ENCODE measurements at regions not wholly inside any gene's neighbourhood (a gene's known extent, or its start where the extent isn't known, plus 50 kb on each side); places are given as distances from the start of the nearest gene placed in this dataset.

DNA sequence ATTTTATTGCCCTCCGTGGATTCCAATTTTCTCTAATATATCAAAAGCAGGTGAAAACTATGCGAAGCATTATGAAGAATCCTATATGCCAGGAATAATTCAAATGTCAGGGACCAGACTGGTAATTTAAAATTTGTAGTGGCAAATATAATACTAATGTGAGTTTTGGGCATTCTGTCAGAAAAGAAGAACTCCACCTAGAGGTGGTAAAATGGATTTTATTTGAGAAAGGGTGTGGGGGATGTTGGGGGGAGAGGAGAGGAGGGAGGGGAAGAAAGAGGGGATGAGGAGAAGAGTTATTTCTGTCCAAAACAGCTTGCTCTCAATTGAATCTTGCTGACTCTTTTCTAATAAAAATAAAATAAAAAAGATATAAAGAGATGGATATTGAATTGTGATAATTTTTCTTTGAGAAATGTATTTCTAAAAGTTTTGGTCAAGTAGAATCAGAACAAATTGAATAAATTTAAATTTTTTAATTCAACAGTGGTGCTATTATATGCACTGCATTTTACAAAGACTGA lies 929.3 kb upstream of the SLITRK5 start (continued):
- TF ChIP-seq, protein P1, sequence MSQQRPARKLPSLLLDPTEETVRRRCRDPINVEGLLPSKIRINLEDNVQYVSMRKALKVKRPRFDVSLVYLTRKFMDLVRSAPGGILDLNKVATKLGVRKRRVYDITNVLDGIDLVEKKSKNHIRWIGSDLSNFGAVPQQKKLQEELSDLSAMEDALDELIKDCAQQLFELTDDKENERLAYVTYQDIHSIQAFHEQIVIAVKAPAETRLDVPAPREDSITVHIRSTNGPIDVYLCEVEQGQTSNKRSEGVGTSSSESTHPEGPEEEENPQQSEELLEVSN (IDR thresholded peaks at IDR 0.05; ENCODE audit: borderline replicate concordance, low read depth): no peak
- TF ChIP-seq FOSL2 (IDR thresholded peaks at IDR 0.05) (no peak), FOSL2 (CRISPR knock-in tag; IDR thresholded peaks at IDR 0.05) (no peak), ZSCAN20 (CRISPR knock-in tag; IDR thresholded peaks at IDR 0.05) (no peak), KDM5A (IDR thresholded peaks at IDR 0.05) (no peak), JUN (IDR thresholded peaks at IDR 0.05) (no peak), CEBPB (IDR thresholded peaks at IDR 0.05) (no peak), EP300 (IDR thresholded peaks at IDR 0.05) (no peak), BHLHE40 (IDR thresholded peaks at IDR 0.05; ENCODE audit: low read depth, low read length) (no peak), EHMT2 (IDR thresholded peaks at IDR 0.05; ENCODE audit: low read depth) (no peak), MYC (IDR thresholded peaks at IDR 0.05; ENCODE audit: borderline replicate concordance, low read length) (no peak)
- TF ChIP-seq, protein P2, sequence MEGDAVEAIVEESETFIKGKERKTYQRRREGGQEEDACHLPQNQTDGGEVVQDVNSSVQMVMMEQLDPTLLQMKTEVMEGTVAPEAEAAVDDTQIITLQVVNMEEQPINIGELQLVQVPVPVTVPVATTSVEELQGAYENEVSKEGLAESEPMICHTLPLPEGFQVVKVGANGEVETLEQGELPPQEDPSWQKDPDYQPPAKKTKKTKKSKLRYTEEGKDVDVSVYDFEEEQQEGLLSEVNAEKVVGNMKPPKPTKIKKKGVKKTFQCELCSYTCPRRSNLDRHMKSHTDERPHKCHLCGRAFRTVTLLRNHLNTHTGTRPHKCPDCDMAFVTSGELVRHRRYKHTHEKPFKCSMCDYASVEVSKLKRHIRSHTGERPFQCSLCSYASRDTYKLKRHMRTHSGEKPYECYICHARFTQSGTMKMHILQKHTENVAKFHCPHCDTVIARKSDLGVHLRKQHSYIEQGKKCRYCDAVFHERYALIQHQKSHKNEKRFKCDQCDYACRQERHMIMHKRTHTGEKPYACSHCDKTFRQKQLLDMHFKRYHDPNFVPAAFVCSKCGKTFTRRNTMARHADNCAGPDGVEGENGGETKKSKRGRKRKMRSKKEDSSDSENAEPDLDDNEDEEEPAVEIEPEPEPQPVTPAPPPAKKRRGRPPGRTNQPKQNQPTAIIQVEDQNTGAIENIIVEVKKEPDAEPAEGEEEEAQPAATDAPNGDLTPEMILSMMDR (IDR thresholded peaks at IDR 0.05): no peak
- TF ChIP-seq, protein P3, sequence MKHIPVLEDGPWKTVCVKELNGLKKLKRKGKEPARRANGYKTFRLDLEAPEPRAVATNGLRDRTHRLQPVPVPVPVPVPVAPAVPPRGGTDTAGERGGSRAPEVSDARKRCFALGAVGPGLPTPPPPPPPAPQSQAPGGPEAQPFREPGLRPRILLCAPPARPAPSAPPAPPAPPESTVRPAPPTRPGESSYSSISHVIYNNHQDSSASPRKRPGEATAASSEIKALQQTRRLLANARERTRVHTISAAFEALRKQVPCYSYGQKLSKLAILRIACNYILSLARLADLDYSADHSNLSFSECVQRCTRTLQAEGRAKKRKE (CRISPR knock-in tag; IDR thresholded peaks at IDR 0.05; ENCODE audit: low read depth): no peak

DNA sequence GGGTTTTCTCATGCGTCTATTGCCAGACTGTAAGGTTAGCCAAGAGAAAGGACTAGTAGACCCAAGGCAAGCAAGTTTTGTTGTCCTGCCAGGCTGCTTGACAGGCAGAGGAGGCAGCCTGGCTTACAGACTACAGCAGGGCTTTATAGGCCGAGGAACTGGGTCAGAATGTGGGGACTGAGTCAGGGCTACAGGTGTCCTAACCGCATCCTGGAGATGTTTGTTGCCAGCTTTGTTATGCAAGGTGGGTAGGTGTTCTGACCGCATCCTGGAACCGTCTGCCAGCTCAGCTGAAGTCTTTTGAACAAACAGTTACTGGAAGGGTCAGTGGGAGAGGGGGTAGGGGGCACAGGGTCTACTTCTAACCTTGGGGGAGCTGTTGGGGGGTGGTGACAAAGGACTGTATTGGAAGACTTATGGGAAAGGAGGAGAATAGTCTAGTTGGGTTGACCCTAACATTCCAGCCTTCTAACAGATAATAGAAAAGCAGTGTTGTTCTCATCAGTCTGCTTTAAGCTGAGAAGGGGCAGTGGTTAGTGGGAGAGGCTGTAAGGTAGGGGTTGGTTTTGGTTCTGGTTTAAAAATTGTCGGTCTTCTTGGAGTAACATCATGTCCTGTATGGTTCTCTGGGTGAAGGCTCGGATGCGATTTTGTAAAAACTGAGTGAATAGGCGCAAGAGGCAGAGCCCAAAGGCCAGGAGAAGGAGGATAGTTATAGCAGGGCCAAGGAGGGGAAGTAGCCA lies 913.8 kb upstream of the SLITRK5 start:
- Histone ChIP-seq H3K4me2 (no peak overlapping the region), H3K4me3 (no peak overlapping the region), H3K9me3 (no peaks in the 10 kb centered on the region), H3K4me1 (no peaks in the 10 kb centered on the region), H3K27ac (no peak overlapping the region)
- ATAC-seq: no peak
- 50% methylated on average over 8 of the region's 9 CpGs for WGBS (ENCODE audit: missing lambda C conversion rate)
- TF ChIP-seq ZC3H11A (IDR thresholded peaks at IDR 0.05) (no peak), RCOR1 (IDR thresholded peaks at IDR 0.05; ENCODE audit: low read depth, low read length) (no peak), CEBPB (IDR thresholded peaks at IDR 0.05) (no peak), RNF2 (IDR thresholded peaks at IDR 0.05; ENCODE audit: borderline replicate concordance, low read depth) (no peak), HOXB13 (CRISPR knock-in tag; IDR thresholded peaks at IDR 0.05; ENCODE audit: low read depth) (no peak), EP300 (IDR thresholded peaks at IDR 0.05) (no peak), JUN (IDR thresholded peaks at IDR 0.05) (no peak), JUNB (IDR thresholded peaks at IDR 0.05) (no peak)
- TF ChIP-seq, protein P4, sequence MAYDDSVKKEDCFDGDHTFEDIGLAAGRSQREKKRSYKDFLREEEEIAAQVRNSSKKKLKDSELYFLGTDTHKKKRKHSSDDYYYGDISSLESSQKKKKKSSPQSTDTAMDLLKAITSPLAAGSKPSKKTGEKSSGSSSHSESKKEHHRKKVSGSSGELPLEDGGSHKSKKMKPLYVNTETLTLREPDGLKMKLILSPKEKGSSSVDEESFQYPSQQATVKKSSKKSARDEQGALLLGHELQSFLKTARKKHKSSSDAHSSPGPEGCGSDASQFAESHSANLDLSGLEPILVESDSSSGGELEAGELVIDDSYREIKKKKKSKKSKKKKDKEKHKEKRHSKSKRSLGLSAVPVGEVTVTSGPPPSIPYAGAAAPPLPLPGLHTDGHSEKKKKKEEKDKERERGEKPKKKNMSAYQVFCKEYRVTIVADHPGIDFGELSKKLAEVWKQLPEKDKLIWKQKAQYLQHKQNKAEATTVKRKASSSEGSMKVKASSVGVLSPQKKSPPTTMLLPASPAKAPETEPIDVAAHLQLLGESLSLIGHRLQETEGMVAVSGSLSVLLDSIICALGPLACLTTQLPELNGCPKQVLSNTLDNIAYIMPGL (CRISPR knock-in tag; IDR thresholded peaks at IDR 0.05; ENCODE audit: borderline replicate concordance): no peak
- CTCF ChIA-PET: no interaction called here
- DNase-seq (ENCODE audit: low read depth in 1 of 2, low spot score in 1 of 2): no peak
- POLR2A ChIA-PET: no interaction called here
- no peak for FAIRE-seq

DNA sequence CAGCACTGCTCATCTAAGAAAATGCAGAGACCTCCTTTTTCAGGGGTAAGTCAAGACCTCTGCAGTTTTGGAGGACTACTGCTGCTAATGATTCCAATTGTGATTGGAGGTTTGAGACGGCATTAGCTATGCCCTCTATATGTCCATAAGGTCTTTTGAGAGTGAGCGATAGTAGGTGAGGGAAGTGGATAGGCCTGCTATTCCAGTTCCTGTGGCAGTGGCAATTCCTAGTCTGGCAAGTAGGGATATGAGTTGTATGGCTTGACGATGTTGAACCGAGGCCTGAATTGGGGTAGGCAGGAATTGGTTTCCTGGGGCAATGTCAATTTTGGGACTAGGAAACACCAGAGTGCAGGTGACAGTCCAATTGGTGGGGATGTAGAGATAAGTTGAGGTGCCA lies 913.1 kb upstream of the SLITRK5 start:
- ATAC-seq: no peak
- no peak overlapping the region for H3K27ac ChIP-seq
- FAIRE-seq: no peak
- no peak for DNase-seq (ENCODE audit: low read depth in 1 of 2, low spot score in 1 of 2)
- 50% methylated on average over 3 of the region's 4 CpGs for WGBS (ENCODE audit: missing lambda C conversion rate)
- no peaks in the 10 kb centered on the region for H3K9me3 ChIP-seq
- no peaks in the 10 kb centered on the region for H3K4me1 ChIP-seq
- ChIA-PET POLR2A (no interaction called here), CTCF (no interaction called here)
- no peak overlapping the region for H3K4me3 ChIP-seq
- TF ChIP-seq RAD21 (conservative IDR thresholded peaks at IDR 0.05 in 1 of 2, IDR thresholded peaks at IDR 0.05 in 1 of 2) (no peak), CBX2 (IDR thresholded peaks at IDR 0.05; ENCODE audit: borderline replicate concordance, low read depth) (no peak), RARB (CRISPR knock-in tag; IDR thresholded peaks at IDR 0.05) (no peak)
- no peak overlapping the region for H3K4me2 ChIP-seq
